NCI-H2029 treated with DMSO at 0.1 percent for 48 hours (cell line): ENCODE measurements at regions not wholly inside any gene's neighbourhood (a gene's known extent, or its start where the extent isn't known, plus 50 kb on each side); places are given as distances from the start of the nearest gene placed in this dataset.

ENCODE experiments used
- DNase-seq: peaks from one replicate; lab custom pipeline; 2025; lab: John Stamatoyannopoulos, UW

DNA sequence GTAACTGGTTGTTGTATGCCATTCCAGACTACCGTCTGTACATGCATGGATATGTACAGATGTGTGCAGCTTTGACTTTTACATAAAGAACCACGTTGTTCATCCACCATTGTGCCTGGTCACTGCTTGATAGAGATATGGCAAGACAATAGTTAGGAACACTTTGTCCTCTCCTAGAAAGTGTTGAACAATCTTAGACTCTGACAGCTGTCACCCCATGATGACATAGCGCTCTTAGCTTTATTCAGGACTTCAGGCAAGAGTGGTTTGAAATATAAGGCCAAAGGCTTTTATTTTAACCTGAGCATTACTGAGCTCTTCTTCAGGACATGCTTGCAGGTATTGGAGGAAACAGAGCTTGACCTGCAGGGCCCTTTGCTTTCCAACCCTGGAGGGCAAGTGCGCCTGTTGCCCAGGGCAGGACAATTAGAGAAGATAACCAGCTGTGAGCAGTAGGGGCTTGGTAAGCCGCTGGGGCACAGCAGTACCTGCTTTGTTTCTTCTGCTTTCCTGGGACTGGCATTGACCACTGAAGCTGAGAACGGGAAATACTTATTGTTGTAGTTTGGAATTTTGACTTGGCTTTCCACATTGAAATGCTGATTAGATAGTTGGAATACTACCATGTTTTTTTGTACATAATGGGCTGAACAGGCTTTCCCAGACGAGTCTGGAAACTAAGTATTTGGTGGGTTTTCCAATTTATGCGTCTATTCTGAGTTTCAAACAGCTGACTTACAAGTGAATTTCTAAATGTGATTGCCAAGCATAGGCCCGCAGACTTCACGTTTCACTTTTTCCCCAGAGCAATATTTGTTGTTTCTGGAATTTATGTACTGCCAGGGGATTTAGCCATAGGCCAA is 51.1 kb downstream of the GARRE1 start:
- DNase-seq: no peak

DNA sequence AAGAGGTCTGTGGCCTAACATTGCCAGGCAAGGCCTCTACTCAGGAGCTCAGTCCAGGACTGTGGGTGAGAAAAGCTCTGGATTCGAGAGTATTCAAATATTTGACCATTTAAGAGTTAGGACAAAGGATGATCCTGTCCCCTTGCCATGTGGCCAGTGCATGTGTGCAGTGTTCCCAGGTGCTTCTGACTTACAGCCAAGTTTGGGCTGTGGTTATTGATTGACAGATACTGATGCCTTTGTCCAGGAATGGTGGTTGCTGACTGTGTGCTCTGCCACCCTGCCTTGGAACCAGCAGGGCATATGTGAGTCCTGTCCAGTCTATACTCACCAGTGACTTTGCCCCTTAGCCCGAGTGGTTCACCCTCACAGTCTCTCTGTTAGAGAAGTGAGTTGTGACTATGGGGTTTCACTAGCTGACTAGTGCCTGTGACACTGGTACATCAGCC is 51.9 kb downstream of the GARRE1 start:
- DNase-seq: no peak

DNA sequence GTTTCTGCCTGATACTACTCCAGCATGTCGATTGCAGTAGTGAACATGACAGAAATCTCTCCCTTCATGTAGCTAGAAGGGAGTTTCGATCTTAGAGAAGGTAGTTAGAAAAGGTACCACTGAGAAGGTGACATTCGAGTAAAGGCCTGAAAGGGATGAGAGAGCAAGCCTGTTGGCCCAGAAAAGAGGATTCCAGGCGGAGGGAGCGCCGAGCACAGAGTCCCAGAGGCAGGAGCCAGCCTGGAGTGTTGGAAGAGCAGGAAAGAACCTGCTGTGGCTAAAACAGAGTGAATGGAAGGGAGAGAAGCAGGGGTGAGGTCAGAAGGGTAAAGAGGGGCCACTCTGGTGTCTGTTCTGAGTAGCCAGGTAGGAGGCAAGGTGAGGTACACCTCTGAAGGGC is 52.5 kb downstream of the GARRE1 start:
- no peak for DNase-seq

DNA sequence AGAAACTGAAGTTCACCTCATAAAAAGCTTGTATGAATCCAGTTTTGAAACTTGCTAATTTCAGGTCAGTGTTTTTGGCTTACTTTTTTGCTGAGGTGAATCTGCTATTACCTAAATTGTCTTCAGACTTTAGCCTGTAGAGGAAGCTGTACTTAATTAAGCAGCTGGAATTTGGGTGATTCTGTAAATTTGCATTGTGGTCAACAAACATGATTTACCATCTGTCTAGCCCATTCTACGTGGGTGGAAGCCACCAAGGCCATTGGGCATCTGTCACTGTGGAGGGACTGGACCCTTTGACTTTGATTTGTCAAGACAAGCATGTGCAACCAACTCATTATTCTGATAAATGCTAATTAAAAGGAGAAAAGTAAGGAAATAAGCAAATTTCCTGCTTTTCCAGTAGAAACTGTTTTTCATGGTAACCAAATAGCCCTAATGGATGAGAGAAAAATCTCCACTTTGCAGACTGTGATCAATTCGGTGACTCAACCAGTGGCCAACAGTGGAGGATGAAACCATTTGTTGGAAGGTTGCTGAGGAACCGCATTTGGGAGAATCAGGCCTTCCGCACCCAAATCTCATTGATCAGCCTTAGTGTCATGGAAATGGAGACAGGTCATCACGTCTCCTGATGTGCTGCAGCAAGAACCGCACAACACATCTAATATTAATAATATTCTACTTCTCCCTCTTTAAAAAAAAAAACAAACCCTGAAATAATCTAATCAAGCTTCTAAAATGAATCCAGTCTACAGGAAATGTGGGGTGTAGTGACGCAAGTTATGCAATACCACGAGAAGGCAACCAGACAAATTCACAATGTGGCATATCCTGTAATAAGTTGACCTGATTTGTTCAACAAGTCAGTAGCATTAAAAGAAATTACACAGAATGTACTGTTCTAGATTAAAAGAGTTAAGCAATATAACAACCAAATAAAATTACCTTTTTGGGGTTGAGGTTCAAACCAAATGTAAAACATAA is 54.3 kb downstream of the GARRE1 start:
- DNase-seq: no peak

DNA sequence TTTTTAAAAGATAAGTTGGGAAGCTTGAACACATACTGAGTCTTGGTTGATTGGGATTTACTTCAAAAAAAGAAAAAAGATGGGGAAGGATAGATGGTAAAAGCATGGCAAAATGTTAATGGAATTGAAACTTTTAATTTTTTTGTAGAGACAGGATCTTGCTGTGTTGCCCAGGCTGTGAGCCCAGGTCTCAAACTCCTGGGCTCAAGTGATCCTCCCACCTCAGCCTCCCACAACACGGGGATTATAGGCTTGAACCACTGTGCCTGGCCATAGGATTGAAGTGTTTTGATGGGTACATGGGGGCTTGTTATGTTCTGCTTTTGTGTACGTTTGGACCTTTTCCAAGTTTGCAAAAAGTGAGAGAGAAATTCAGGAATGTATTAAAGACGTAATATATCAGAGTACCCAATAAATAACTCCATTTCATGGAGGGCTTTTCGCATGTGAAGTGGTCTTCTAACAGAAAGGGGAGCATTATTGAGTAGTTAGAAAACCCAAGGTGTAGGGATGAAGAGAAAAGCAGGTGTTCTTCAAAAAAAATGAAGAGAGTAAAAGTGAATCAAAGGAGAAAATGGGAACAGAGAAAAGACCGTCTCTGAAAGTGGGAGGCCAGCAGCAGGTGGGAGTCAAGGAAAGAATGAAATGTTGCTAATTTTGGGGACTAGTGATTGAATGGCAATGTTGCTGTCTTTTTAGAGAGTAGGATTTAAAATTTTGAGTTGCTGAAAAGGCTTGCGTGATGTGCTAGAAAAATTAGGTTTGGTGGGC is 55.2 kb downstream of the GARRE1 start:
- no peak for DNase-seq

DNA sequence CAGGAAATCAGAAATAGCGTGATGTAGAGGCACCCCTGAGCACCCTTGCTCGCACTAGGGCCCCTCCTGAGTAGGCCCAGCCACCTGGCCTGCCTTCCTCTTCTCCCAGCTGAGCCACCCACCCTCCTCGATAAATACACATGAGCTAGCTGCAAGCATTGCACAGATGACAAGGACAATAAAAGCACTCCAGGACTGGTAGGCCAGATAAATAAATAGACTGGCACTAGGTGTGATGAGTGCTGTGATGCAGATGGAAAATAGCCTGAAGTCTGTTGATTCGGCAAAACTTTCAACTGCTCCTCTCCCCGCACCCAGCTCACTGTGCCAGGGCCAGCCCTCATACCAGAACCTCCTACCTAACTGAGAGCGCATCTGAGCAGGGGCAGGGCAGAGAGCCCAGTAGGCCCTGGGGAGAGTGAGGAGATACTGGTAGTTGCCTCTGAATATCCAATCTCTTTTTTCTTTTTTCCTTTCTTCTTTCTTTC is 54.5 kb upstream of the GPI start:
- DNase-seq: peak; percentile 75

DNA sequence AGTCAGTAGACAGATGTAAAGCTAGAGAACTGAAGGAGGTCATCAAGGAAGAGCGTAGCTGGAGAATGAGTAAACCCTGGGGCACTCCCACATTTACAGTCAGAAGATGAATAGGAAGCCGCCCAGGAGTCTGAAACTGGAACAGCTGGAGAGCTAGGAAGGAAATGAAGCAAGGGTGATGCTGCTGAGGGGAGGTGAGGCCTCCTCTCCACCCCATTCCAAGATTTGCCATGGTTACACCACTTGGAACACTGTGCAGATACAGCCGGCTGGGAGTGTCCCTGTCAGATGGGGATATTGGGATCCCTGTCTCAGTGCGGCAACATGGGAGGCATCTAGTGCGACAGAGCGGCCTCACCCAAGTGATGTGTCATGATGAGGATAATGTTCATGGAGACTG is 51.8 kb upstream of the GPI start:
- DNase-seq: no peak

DNA sequence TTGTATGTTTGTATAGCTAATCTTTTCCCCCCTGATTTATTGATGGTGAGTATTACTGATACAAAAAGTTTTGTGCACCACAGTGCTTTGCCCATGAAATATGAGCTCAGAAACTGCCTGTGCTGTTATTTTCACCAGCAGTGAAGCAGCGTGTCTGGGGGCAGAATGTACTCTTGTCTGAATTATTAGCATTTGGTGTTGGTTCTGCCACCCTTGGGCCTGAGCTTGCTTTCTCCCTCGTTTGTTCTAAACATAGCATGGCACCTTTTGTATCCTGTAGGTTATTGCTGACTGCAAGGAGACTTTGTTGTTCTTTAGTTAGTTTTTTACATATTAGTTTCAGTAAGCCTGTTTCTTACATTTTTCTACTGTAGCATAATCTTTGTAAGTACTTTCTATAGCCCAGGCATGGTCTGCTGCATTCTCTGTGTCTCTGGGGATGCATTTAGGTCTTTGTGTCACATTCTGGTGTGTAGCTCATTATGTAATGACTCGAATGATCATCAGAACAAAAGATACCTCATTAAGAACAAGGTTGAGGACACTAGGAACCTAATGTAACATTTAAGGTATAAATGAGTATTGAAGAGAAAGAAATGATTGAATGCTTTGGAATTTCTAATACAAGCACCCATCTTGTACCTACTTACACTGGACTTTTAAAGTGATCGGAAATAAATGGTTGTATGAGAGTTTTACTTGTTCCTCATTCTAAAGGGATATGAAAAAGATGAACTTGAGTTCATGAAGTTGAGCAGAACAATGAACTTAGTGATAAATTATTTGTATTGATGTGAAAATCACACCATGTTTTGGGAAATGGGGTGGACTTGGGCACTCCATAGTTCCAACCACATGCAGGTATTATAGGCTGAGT is 50.3 kb upstream of the GPI start:
- no peak for DNase-seq
